ENCODE measurements at regions not wholly inside any gene's neighbourhood (a gene's known extent, or its start where the extent isn't known, plus 50 kb on each side); places are given as distances from the start of the nearest gene placed in this dataset.

- intact Hi-C loops (cut with DNase I) = no loop called here
- Histone ChIP-seq H3K9me3 (replicated peaks in 1 of 3) (no peaks in the 10 kb centered on the region), H3K4me3 (no peak overlapping the region), H3K27ac (no peak overlapping the region), H3K4me1 (replicated peaks in 1 of 2) (no peaks in the 10 kb centered on the region), H3K36me3 (replicated peaks in 1 of 2) (no peaks in the 10 kb centered on the region), H3K27me3 (no peaks in the 10 kb centered on the region)
- DNase-seq = no peak
- 81 to 87% (median 86%) methylated on average over 7 of the region's 7 CpGs for WGBS, 4 donors
- TF ChIP-seq POLR2A (IDR thresholded peaks at IDR 0.05) = no peak
- TF ChIP-seq CTCF (IDR thresholded peaks at IDR 0.05) = no peak
Measured at GRCh38 chr16:48970216-48970615, 311.4 kb downstream of the CBLN1 start.

GRCh38 chr16:48969611-48970010 is 312.0 kb downstream of the CBLN1 start:
- Histone ChIP-seq H3K27ac (no peak overlapping the region), H3K4me1 (replicated peaks in 1 of 2) (no peaks in the 10 kb centered on the region), H3K27me3 (no peaks in the 10 kb centered on the region), H3K36me3 (replicated peaks in 1 of 2) (no peaks in the 10 kb centered on the region), H3K9me3 (replicated peaks in 1 of 3) (no peaks in the 10 kb centered on the region), H3K4me3 (no peak overlapping the region)
- WGBS, 4 donors = 85 to 92% (median 91%) methylated on average over 4 of the region's 4 CpGs
- intact Hi-C loops (cut with DNase I) = no loop called here
- no peak for TF ChIP-seq CTCF (IDR thresholded peaks at IDR 0.05)
- DNase-seq = no peak

GRCh38 chr16:48965386-48965785 is 316.3 kb downstream of the CBLN1 start:
- no peak for TF ChIP-seq POLR2A (IDR thresholded peaks at IDR 0.05)
- TF ChIP-seq CTCF (IDR thresholded peaks at IDR 0.05) = no peak
- 29 to 40% (median 35%) methylated on average over 3 of the region's 3 CpGs for WGBS, 4 donors
- intact Hi-C loops (cut with DNase I) = no loop called here
- DNase-seq = no peak
- H3K36me3 ChIP-seq (replicated peaks in 1 of 2) = no peaks in the 10 kb centered on the region
- no peaks in the 10 kb centered on the region for H3K9me3 ChIP-seq (replicated peaks in 1 of 3)
- H3K4me3 ChIP-seq = no peak overlapping the region
- H3K27ac ChIP-seq = no peak overlapping the region
- H3K4me1 ChIP-seq (replicated peaks in 1 of 2) = no peaks in the 10 kb centered on the region
- H3K27me3 ChIP-seq = no peaks in the 10 kb centered on the region

- WGBS, 4 donors = 77 to 92% (median 83%) methylated on average over 1 of the region's 1 CpG
- Histone ChIP-seq H3K9me3 (replicated peaks in 1 of 3) (no peaks in the 10 kb centered on the region), H3K27ac (no peak overlapping the region), H3K36me3 (replicated peaks in 1 of 2) (no peaks in the 10 kb centered on the region), H3K4me1 (replicated peaks in 1 of 2) (no peaks in the 10 kb centered on the region), H3K27me3 (no peaks in the 10 kb centered on the region), H3K4me3 (no peak overlapping the region)
- no peak for DNase-seq
- TF ChIP-seq CTCF (IDR thresholded peaks at IDR 0.05) (no peak), POLR2A (IDR thresholded peaks at IDR 0.05) (no peak)
- intact Hi-C loops (cut with DNase I) = no loop called here
Measured at GRCh38 chr16:48963901-48964615, 317.6 kb downstream of the CBLN1 start.
